SK-N-SH (cell line): ENCODE measurements at regions not wholly inside any gene's neighbourhood (a gene's known extent, or its start where the extent isn't known, plus 50 kb on each side); places are given as distances from the start of the nearest gene placed in this dataset.

Experiments used
- CTCF ChIA-PET: fragments of 300-600, 350-600 bp; formaldehyde crosslinking; extraction: SDS; loops from one replicate; lab custom pipeline; 2021; lab: Yijun Ruan, JAX
- POLR2A ChIA-PET: fragments of 350-600 bp; sonication (Branson Sonifier 250); formaldehyde crosslinking; extraction: SDS; loops from one replicate; lab custom pipeline; 2020; ENCODE audit warnings: antibody characterized with exemption, inconsistent platforms; lab: Yijun Ruan, JAX
- DNase-seq: peaks from one replicate; pipeline ENCODE4 v3.0.0; 2012
- H2AFZ ChIP-seq: fragments of 200-600 bp; sonication (generic); 2 replicates; pipeline ENCODE4 v1.8.1; 2016; ENCODE audit warnings: antibody characterized with exemption, mild to moderate bottlenecking, low read depth
- H3F3A ChIP-seq: fragments of 200-600 bp; sonication (generic); replicated peaks from 2 replicates; pipeline ENCODE3; 2016; ENCODE audit warnings: antibody characterized with exemption, mild to moderate bottlenecking; ENCODE audit not compliant: insufficient read depth
- H3K27ac ChIP-seq, 2 experiments: fragments of 200-500 bp in 1 of 2; fragments of 200-600 bp in 1 of 2; sonication (Bioruptor generic) in 1 of 2; sonication (generic), shearing (Covaris generic) in 1 of 2; 2 replicates each; pipeline versions ENCODE4 v1.5.1 to v1.6.1; 2014 to 2016; ENCODE audit warnings: low read depth in 2 of 2, inconsistent platforms in 1 of 2, low read length in 1 of 2, mild to moderate bottlenecking in 1 of 2, mixed read lengths in 1 of 2
- H3K27me3 ChIP-seq: fragments of 200-600 bp; sonication (generic), shearing (Covaris generic); 2 replicates; pipeline ENCODE4 v1.6.1; 2016; ENCODE audit warnings: mixed run types; ENCODE audit not compliant: insufficient read depth
- H3K36me3 ChIP-seq, 2 experiments: fragments of 200-500 bp in 1 of 2; fragments of 200-600 bp in 1 of 2; sonication (Bioruptor generic) in 1 of 2; sonication (generic) in 1 of 2; replicated peaks in 1 of 2; 2 replicates each; pipeline versions ENCODE3 to v1.5.1; 2014 to 2016; ENCODE audit warnings: low read length in 1 of 2, mild to moderate bottlenecking in 1 of 2; ENCODE audit not compliant: insufficient read depth in 2 of 2, control insufficient read depth in 1 of 2
- H3K4me1 ChIP-seq, 2 experiments: fragments of 200-500 bp in 1 of 2; fragments of 200-600 bp in 1 of 2; sonication (Bioruptor generic) in 1 of 2; sonication (generic), shearing (Covaris generic) in 1 of 2; 2 replicates each; pipeline versions ENCODE4 v1.5.1 to v1.6.1; 2014 to 2016; ENCODE audit warnings: low read depth in 1 of 2, low read length in 1 of 2, mixed run types in 1 of 2; ENCODE audit not compliant: insufficient read depth in 2 of 2, control insufficient read depth in 1 of 2
- H3K4me2 ChIP-seq: fragments of 200-600 bp; sonication (generic), shearing (Covaris generic); 2 replicates; pipeline ENCODE4 v1.6.1; 2017; ENCODE audit warnings: mixed run types
- H3K4me3 ChIP-seq, 2 experiments: fragments of 200-500 bp in 1 of 2; fragments of 200-600 bp in 1 of 2; sonication (Bioruptor generic) in 1 of 2; sonication (generic), shearing (Covaris generic) in 1 of 2; 2 replicates each; pipeline versions ENCODE4 v1.5.1 to v1.8.1; 2014 to 2016; ENCODE audit warnings: low read depth in 2 of 2, inconsistent platforms in 1 of 2, low read length in 1 of 2, mild to moderate bottlenecking in 1 of 2, mixed read lengths in 1 of 2, moderate library complexity in 1 of 2
- H3K79me2 ChIP-seq: fragments of 200-600 bp; sonication (generic); 2 replicates; pipeline ENCODE4 v1.8.1; 2017; ENCODE audit warnings: mild to moderate bottlenecking; ENCODE audit not compliant: insufficient read depth
- H3K9ac ChIP-seq: fragments of 200-600 bp; sonication (generic); 2 replicates; pipeline ENCODE4 v1.6.1; 2017; ENCODE audit warnings: mixed run types
- H3K9me2 ChIP-seq: fragments of 200-600 bp; sonication (generic); 2 replicates; pipeline ENCODE4 v1.6.1; 2017; ENCODE audit warnings: mixed run types
- H3K9me3 ChIP-seq: fragments of 200-600 bp; sonication (generic); 2 replicates; pipeline ENCODE4 v1.6.1; 2017; ENCODE audit warnings: mixed run types, mild to moderate bottlenecking, moderate library complexity
- H4K20me1 ChIP-seq: fragments of 200-600 bp; sonication (generic); 2 replicates; pipeline ENCODE4 v1.6.1; 2017; ENCODE audit warnings: mild to moderate bottlenecking, mixed run types; ENCODE audit not compliant: insufficient read depth
- CHD2 ChIP-seq: fragments of 150-350 bp; IDR thresholded peaks from 2 replicates; pipeline ENCODE4 v1.6.1; 2018; ENCODE audit warnings: low read length; ENCODE audit not compliant: partially characterized antibody
- ELF1 ChIP-seq: IDR thresholded peaks from 2 replicates; pipeline ENCODE4 v1.4.0; 2012
- EP300 ChIP-seq, 2 experiments: IDR thresholded peaks; 2 replicates each; pipeline versions ENCODE4 v1.4.0 to v1.6.1; 2012; ENCODE audit warnings: borderline replicate concordance in 1 of 2, low read depth in 1 of 2, low read length in 1 of 2
- EZH2phosphoT487 ChIP-seq: fragments of 200-600 bp; sonication (generic); IDR thresholded peaks from 2 replicates; pipeline ENCODE4 v1.6.1; 2017; ENCODE audit warnings: low read depth, mixed run types, mild to moderate bottlenecking, antibody characterized with exemption, moderate library complexity, borderline replicate concordance
- FOXJ3 ChIP-seq: sonication (generic); formaldehyde crosslinking; IDR thresholded peaks from 2 replicates; pipeline ENCODE4 v1.5.1; 2020; ENCODE audit warnings: mild to moderate bottlenecking, missing genetic modification reagents
- FOXM1 ChIP-seq: IDR thresholded peaks from 2 replicates; pipeline ENCODE4 v1.4.0; 2012; ENCODE audit warnings: low read depth, mild to moderate bottlenecking
- JUND ChIP-seq: IDR thresholded peaks from 2 replicates; pipeline ENCODE4 v1.4.0; 2012
- MAX ChIP-seq: IDR thresholded peaks from 2 replicates; pipeline ENCODE4 v1.4.0; 2012; ENCODE audit warnings: low read depth
- MEF2A ChIP-seq: IDR thresholded peaks from 2 replicates; pipeline ENCODE4 v1.4.0; 2012; ENCODE audit warnings: low read depth, borderline replicate concordance
- NFIC ChIP-seq: IDR thresholded peaks from 2 replicates; pipeline ENCODE4 v1.4.0; 2012; ENCODE audit warnings: borderline replicate concordance
- RAD21 ChIP-seq: IDR thresholded peaks from 2 replicates; pipeline ENCODE4 v1.6.1; 2012; ENCODE audit warnings: mild to moderate bottlenecking, low read length
- REST ChIP-seq: IDR thresholded peaks from 2 replicates; pipeline ENCODE4 v1.6.1; 2012; ENCODE audit warnings: mild to moderate bottlenecking, low read depth, low read length, moderate library complexity
- RFX5 ChIP-seq: IDR thresholded peaks from 2 replicates; pipeline ENCODE4 v1.6.1; 2012; ENCODE audit warnings: mild to moderate bottlenecking, improper control_type of control experiment, low read length
- RXRA ChIP-seq: IDR thresholded peaks from 2 replicates; pipeline ENCODE4 v1.4.0; 2012; ENCODE audit warnings: low read depth, mild to moderate bottlenecking, borderline replicate concordance
- SIN3A ChIP-seq: IDR thresholded peaks from 2 replicates; pipeline ENCODE4 v1.6.1; 2012; ENCODE audit warnings: low read depth, mild to moderate bottlenecking, low read length, moderate library complexity, borderline replicate concordance
- SMC3 ChIP-seq: IDR thresholded peaks from 2 replicates; pipeline ENCODE4 v1.6.1; 2012; ENCODE audit warnings: low read depth, low read length, improper control_type of control experiment
- TAF1 ChIP-seq: IDR thresholded peaks from 2 replicates; pipeline ENCODE4 v1.6.1; 2012; ENCODE audit warnings: low read depth, mild to moderate bottlenecking, low read length, moderate library complexity, borderline replicate concordance
- TCF12 ChIP-seq: IDR thresholded peaks from 2 replicates; pipeline ENCODE4 v1.4.0; 2012
- TEAD4 ChIP-seq: IDR thresholded peaks from 2 replicates; pipeline ENCODE4 v1.4.0; 2012; ENCODE audit warnings: mild to moderate bottlenecking, borderline replicate concordance; ENCODE audit not compliant: insufficient read depth
- USF2 ChIP-seq: fragments of 150-350 bp; IDR thresholded peaks from 2 replicates; pipeline ENCODE4 v1.6.1; 2017; ENCODE audit warnings: antibody characterized with exemption, low read length, low read depth, borderline replicate concordance
- YY1 ChIP-seq: IDR thresholded peaks from 2 replicates; pipeline ENCODE4 v1.4.0; 2012; ENCODE audit warnings: low read depth, mild to moderate bottlenecking
- WGBS: methylation state at CpG from one replicate; pipeline ENCODE4 v1.1.6; 2017; ENCODE audit warnings: low lambda C conversion rate; 5-methylcytosine and 5-hydroxymethylcytosine counted together

GRCh38 chr10:2866569-2866968 lies 200.8 kb upstream of the PFKP start:
- CTCF ChIA-PET = no interaction called here
- H3K4me2 ChIP-seq = no peak overlapping the region
- no peaks in the 10 kb centered on the region for H3K9me2 ChIP-seq
- no peaks in the 10 kb centered on the region for H3K9me3 ChIP-seq
- no peaks in the 10 kb centered on the region for H3F3A ChIP-seq
- 8% methylated on average over 5 of the region's 5 CpGs for WGBS
- DNase-seq = no peak
- H3K36me3 ChIP-seq = no peaks in the 10 kb centered on the region
- no peaks in the 10 kb centered on the region for H3K4me1 ChIP-seq
- H4K20me1 ChIP-seq = no peaks in the 10 kb centered on the region
- no peak overlapping the region for H3K4me3 ChIP-seq
- H3K79me2 ChIP-seq = no peaks in the 10 kb centered on the region
- H3K9ac ChIP-seq = no peak overlapping the region
- H3K27me3 ChIP-seq = no peaks in the 10 kb centered on the region
- no peak overlapping the region for H3K27ac ChIP-seq
- no peak for TF ChIP-seq ELF1
- TF ChIP-seq FOXJ3 = no peak
- TF ChIP-seq SMC3 = no peak
- no peak for TF ChIP-seq YY1
- no peak for TF ChIP-seq FOXM1
- no peak for TF ChIP-seq NFIC
- TF ChIP-seq MEF2A = no peak
- TF ChIP-seq, all 33 proteins: peak for 0
- POLR2A ChIA-PET = no interaction called here
- no peak overlapping the region for H2AFZ ChIP-seq

GRCh38 chr10:2861632-2862210 lies 205.6 kb upstream of the PFKP start:
- Histone ChIP-seq H3K27me3 (0 out of 2 replicates have a peak, but pooled peaks cover 3% of the 10 kb centered on the region), H3K27ac (no peak overlapping the region), H2AFZ (no peak overlapping the region), H4K20me1 (no peaks in the 10 kb centered on the region), H3K9me2 (no peaks in the 10 kb centered on the region), H3K4me2 (no peak overlapping the region), H3K9me3 (no peaks in the 10 kb centered on the region), H3K36me3 (no peaks in the 10 kb centered on the region), H3K4me3 (no peak overlapping the region)
- ChIA-PET POLR2A (no interaction called here), CTCF (interaction anchor here (1.2 kb wide), 1 partner anchor 22 kb away, joined by 3 read pairs; no protein-coding TSS in a partner anchor)
- DNase-seq = no peak
- no peak for TF ChIP-seq CHD2
- TF ChIP-seq USF2 = no peak
- TF ChIP-seq RFX5 = no peak
- no peak for TF ChIP-seq SMC3
- no peak for TF ChIP-seq EP300 (IDR thresholded peaks at IDR 0.05; ENCODE audit: borderline replicate concordance in 1 of 2, low read depth in 1 of 2, low read length in 1 of 2)
- TF ChIP-seq YY1 = no peak
- no peak for TF ChIP-seq REST
- no peak for TF ChIP-seq JUND
- no peak for TF ChIP-seq EZH2phosphoT487
- no peak for TF ChIP-seq ELF1
- TF ChIP-seq SIN3A = no peak
- no peak for TF ChIP-seq TEAD4
- TF ChIP-seq RXRA = no peak
- no peak for TF ChIP-seq MAX
- TF ChIP-seq TCF12 = no peak
- TF ChIP-seq FOXJ3 = no peak
- no peak for TF ChIP-seq TAF1
- TF ChIP-seq RAD21 = no peak
- TF ChIP-seq, all 33 proteins: peak for 0
- Histone ChIP-seq H3K9ac (no peak overlapping the region), H3K79me2 (no peaks in the 10 kb centered on the region), H3F3A (no peaks in the 10 kb centered on the region), H3K4me1 (no peaks in the 10 kb centered on the region)
- WGBS = 15% methylated on average over 6 of the region's 6 CpGs
